ENCODE measurements at regions not wholly inside any gene's neighbourhood (a gene's known extent, or its start where the extent isn't known, plus 50 kb on each side); places are given as distances from the start of the nearest gene placed in this dataset.

DNA sequence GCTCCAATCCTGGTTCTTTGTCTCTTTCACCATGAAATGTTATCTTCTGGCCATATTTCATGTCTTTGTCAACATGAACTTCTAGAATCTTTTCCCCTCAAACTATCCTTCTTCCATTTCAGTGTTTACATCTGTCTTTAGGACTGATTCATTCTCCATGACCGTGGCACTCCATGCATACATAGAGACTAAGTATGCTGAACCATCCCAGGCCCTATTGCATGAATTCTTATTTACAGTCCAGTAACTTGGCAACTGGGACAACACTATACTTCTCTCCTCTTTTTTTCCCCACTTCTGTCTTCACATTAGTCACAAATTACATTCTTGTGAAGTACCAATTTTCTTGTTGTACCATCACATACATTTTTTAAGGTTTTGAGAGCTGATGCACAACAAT is 109.8 kb upstream of the GALNT13 start:
- CTCF ChIA-PET, result no interaction called here

DNA sequence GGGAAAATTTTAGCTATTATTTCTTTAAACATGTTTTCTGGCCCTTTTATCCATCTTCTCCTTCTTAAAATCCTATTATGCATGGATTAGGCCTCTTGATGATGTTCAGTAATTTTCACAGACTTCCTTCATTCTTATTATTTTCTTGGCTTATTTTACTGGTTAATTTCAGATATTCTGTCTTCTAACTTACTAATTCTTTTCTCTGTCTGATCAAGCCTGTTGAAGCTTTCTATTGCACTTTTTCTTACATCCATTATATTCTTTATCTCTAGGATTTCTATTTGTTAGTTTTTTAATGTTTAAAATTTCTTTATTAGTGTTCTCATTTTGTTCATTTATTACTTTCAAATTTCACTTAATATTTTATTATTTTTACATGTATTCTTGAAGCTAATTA is 105.3 kb upstream of the GALNT13 start:
- peaks cover 32% of the 10 kb centered on the region for H3K9me3 Mint-ChIP-seq
- H3K4me3 Mint-ChIP-seq, result no peak overlapping the region
- no peak overlapping the region for H3K27ac ChIP-seq (ENCODE audit: low read depth in 1 of 2, low read length in 2 of 2)
- no peaks in the 10 kb centered on the region for H3K4me1 ChIP-seq (ENCODE audit: insufficient read depth, low read length)
- intact Hi-C loops (cut with DNase I, micrococcal nuclease), result loop anchor here in 1 of 2 experiments (5.0 kb wide), 1 partner anchor 51 kb away; no protein-coding TSS in a partner anchor
- CTCF ChIA-PET, result interaction anchor here (1.0 kb wide), 1 partner anchor 11 kb away, joined by 3 read pairs; no protein-coding TSS in a partner anchor
- H3K27me3 ChIP-seq (ENCODE audit: control insufficient read depth in 1 of 2, insufficient read depth in 2 of 2, low read length in 2 of 2), result no peaks in the 10 kb centered on the region
- DNase-seq (no peak), ATAC-seq (ENCODE audit: poor library complexity) (no peak)
- H3K36me3 Mint-ChIP-seq (ENCODE audit: low read depth), result no peaks in the 10 kb centered on the region
- TF ChIP-seq, protein P1, sequence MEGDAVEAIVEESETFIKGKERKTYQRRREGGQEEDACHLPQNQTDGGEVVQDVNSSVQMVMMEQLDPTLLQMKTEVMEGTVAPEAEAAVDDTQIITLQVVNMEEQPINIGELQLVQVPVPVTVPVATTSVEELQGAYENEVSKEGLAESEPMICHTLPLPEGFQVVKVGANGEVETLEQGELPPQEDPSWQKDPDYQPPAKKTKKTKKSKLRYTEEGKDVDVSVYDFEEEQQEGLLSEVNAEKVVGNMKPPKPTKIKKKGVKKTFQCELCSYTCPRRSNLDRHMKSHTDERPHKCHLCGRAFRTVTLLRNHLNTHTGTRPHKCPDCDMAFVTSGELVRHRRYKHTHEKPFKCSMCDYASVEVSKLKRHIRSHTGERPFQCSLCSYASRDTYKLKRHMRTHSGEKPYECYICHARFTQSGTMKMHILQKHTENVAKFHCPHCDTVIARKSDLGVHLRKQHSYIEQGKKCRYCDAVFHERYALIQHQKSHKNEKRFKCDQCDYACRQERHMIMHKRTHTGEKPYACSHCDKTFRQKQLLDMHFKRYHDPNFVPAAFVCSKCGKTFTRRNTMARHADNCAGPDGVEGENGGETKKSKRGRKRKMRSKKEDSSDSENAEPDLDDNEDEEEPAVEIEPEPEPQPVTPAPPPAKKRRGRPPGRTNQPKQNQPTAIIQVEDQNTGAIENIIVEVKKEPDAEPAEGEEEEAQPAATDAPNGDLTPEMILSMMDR (IDR thresholded peaks at IDR 0.05), result no peak
- H3K4me3 ChIP-seq (ENCODE audit: low read length), result no peak overlapping the region
- H3K4me1 Mint-ChIP-seq (ENCODE audit: low read depth), result no peaks in the 10 kb centered on the region
- H3K27me3 Mint-ChIP-seq, result no peaks in the 10 kb centered on the region
- H3K36me3 ChIP-seq (ENCODE audit: insufficient read depth, low read length), result no peaks in the 10 kb centered on the region
- H3K9me3 ChIP-seq (ENCODE audit: control insufficient read depth in 1 of 2, insufficient read depth in 1 of 2, low read length in 2 of 2), result peaks cover 13 to 25% of the 10 kb centered on the region in 2 experiments
- POLR2A ChIA-PET, result interaction anchor here (0.6 kb wide), 1 partner anchor 1032 kb away, joined by 3 read pairs; no protein-coding TSS in a partner anchor
- no peak overlapping the region for H3K27ac Mint-ChIP-seq

More for the DNA sequence above, 109.8 kb upstream of the GALNT13 start:
- Mint-ChIP-seq H3K36me3 (ENCODE audit: low read depth) (no peaks in the 10 kb centered on the region), H3K4me3 (no peak overlapping the region), H3K27ac (no peak overlapping the region), H3K9me3 (peaks cover 28% of the 10 kb centered on the region), H3K27me3 (no peaks in the 10 kb centered on the region), H3K4me1 (ENCODE audit: low read depth) (no peaks in the 10 kb centered on the region)
- intact Hi-C loops (cut with DNase I, micrococcal nuclease), result no loop called here
- H3K9me3 ChIP-seq (ENCODE audit: control insufficient read depth in 1 of 2, insufficient read depth in 1 of 2, low read length in 2 of 2), result peaks cover 8 to 14% of the 10 kb centered on the region in 2 experiments
- TF ChIP-seq, protein P1 (IDR thresholded peaks at IDR 0.05), result no peak
- H3K27ac ChIP-seq (ENCODE audit: low read depth in 1 of 2, low read length in 2 of 2), result no peak overlapping the region
- DNase-seq (no peak), ATAC-seq (ENCODE audit: poor library complexity) (no peak)
- no peaks in the 10 kb centered on the region for H3K27me3 ChIP-seq (ENCODE audit: control insufficient read depth in 1 of 2, insufficient read depth in 2 of 2, low read length in 2 of 2)
- POLR2A ChIA-PET, result interaction anchor here (0.6 kb wide), 1 partner anchor 71 kb away, joined by 3 read pairs; no protein-coding TSS in a partner anchor
- H3K36me3 ChIP-seq (ENCODE audit: insufficient read depth, low read length), result no peaks in the 10 kb centered on the region
- H3K4me1 ChIP-seq (ENCODE audit: insufficient read depth, low read length), result no peaks in the 10 kb centered on the region
- no peak overlapping the region for H3K4me3 ChIP-seq (ENCODE audit: low read length)

DNA sequence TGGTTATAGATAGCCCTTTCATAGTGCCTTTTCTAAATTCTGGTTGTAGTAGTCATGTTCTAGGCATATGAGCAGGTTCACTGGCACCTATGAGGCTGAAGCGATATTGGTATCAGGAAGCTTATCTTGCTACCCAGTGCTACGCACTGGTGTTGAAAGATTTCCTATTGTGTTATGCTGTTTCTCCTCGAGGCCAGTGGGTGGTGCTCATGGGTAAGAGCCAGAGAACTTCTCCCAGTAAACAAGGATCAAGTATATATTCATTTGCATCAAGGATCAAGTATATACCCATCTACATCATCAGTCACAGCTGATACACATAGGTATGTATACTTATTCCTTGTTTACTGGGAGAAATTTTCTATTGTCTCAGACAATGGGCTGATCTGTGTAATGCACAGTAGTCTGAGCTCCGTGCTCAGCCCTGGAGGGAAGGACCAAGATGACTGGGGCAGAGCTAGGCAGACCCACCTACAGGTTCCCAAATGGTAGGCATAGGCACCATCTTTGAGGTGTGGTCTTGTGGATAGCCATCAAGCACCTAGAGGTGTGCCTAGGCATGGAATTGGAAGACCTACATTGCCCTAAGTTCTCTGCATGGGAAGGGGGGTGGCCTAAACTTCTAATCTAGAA is 101.2 kb upstream of the GALNT13 start:
- Histone ChIP-seq H3K27me3 (ENCODE audit: control insufficient read depth in 1 of 2, insufficient read depth in 2 of 2, low read length in 2 of 2) (no peaks in the 10 kb centered on the region), H3K27ac (ENCODE audit: low read depth in 1 of 2, low read length in 2 of 2) (no peak overlapping the region), H3K4me1 (ENCODE audit: insufficient read depth, low read length) (no peaks in the 10 kb centered on the region), H3K36me3 (ENCODE audit: insufficient read depth, low read length) (no peaks in the 10 kb centered on the region), H3K4me3 (ENCODE audit: low read length) (no peak overlapping the region), H3K9me3 (ENCODE audit: control insufficient read depth in 1 of 2, insufficient read depth in 1 of 2, low read length in 2 of 2) (peaks cover 13 to 25% of the 10 kb centered on the region in 2 experiments)
- Mint-ChIP-seq H3K27ac (no peak overlapping the region), H3K4me3 (no peak overlapping the region), H3K27me3 (no peaks in the 10 kb centered on the region), H3K9me3 (peaks cover 23% of the 10 kb centered on the region), H3K4me1 (ENCODE audit: low read depth) (no peaks in the 10 kb centered on the region), H3K36me3 (ENCODE audit: low read depth) (no peaks in the 10 kb centered on the region)
- ATAC-seq (ENCODE audit: poor library complexity) (no peak), DNase-seq (no peak)
- ChIA-PET POLR2A (no interaction called here), CTCF (no interaction called here)
- intact Hi-C loops (cut with DNase I, micrococcal nuclease), result no loop called here
- TF ChIP-seq, protein P1 (IDR thresholded peaks at IDR 0.05), result no peak
